Right hindlimb (tissue), 1 donor: ENCODE measurements at regions not wholly inside any gene's neighbourhood (a gene's known extent, or its start where the extent isn't known, plus 50 kb on each side); places are given as distances from the start of the nearest gene placed in this dataset.

Experiments used
- DNase-seq: peaks from one replicate; pipeline ENCODE4 v3.0.0-alpha.2; 2018

DNA sequence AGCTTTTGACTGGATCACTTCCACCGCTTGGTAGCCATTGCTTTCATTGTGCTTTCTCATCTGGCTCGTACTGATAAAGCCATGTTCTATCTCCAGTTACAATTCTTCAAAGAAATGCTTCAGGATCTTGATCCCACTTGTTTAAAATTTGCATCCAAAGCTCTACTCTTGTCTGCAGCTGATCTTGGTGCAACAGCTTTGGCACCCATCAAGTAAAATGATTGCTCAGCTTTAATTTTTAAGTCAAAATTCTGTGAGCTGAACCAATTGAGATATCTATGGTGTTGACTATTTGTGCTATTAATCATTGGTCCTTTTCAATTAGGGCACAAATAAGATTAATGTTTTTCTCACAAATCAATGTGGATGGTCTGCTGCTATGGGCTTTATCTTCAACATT is 54.8 kb upstream of the DUSP10 start:
- no peak for DNase-seq

DNA sequence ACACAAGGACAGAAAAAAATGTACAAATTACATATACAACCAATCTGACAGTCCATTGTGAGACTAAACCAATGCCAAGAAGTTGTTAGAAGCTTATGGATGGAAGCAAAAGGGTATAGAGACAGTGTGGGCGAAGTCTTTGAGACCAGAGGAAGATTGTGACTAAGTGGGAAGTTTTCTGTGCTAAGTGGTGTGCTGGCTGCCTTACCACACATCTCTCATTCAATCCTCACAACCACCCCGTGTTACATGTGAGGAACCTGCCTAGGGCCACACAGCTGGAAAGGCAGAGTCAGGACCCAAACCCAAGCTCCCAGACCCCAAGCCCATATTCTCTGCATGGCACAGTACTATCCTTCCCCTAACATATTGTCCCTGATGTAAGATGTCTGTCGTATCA is 53.5 kb upstream of the DUSP10 start:
- DNase-seq = no peak

DNA sequence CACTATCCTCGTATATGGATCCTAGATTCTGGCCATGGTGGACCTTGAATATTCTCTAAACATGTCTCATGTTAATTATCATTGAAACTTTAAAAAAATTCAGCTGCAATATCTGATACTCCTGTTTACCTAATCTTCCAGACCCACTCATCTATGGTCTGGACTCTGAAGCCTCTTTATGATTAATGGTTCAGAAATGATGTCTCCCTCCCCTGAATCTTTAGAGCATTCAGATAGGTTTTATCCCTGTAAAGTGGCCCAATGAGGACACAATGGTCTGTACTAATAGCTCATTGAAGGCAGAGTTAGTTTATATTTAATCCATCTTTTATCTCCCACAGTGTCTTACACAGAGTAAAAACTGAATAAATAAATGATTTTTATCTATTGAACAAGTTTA is 53.0 kb upstream of the DUSP10 start:
- no peak for DNase-seq

DNA sequence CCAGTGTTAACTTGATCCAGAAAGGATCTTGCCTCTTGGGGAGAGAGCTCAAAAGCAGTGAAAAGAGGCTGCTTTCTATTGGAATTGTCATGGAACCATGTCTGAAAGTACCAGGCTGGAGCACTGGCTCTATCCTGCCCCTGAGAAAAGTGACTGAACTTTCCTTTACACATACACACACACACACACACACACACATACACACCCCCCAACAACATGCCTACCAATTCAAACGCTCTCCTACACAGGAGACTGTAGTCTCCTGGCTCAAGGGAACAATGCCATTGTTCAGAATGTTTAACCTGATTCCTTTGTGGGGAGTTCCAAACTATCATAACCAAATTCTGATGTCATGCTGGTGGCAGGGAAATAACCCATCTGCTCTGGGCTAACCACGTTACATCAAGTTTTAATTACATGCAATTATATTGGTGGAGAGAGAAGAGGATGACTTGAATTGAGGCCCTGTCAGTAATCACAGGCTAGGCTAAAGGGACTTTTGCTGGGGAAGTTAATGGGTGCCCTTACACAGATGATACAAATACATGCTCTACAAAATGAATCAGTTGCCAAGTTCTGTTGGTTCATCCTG is 52.3 kb upstream of the DUSP10 start:
- DNase-seq = no peak

DNA sequence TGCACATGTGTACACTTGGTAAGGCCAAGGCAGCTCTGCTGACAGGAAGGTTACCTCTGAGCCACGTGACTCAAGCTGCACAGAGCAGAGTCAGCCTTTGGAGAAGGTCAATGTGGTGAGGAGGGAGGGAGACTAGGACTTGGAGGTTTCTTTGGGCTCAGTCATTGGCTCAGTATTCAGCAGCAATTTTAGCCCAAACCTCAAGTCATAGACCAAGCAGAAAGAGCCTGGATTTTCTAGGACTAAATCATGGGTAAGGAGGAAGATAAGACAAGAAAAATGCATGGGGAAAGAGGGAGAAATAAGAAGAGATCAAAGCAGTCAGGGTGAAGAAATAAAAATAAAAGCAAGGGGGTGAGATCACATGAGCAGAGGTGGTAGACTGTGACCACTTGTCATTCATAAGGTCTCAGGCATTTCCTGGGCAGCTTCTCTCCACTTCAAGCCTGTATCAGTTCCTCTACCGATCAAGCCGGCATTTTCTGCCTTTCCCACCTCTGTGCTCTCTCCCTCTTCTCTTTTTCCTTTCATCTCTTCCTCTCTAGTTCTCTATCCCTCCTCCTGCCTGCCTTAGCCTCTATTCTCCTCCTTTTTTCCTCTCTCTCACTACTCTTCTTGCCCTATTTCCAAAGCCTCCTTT is 51.7 kb upstream of the DUSP10 start:
- no peak for DNase-seq

DNA sequence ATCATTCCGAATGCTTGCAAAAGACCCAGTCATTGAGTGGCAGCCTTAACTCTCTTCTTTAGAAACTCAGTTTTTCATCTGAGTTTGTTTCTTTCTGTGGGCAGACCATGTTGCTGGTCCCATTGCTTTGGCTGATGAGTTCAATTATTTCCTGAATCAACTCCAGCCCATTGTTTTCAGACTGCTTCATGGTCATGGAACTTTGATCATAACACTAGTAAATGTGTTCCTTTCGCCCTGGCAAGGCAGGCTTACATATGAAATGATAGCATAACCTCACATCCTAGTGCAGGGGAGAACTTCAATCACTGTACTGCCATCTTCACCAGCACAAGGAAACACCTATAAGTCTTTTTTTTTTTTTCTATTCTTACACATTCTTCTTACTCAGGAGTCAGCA is 50.0 kb upstream of the DUSP10 start:
- DNase-seq = no peak
